K562 (cell line): ENCODE measurements at regions not wholly inside any gene's neighbourhood (a gene's known extent, or its start where the extent isn't known, plus 50 kb on each side); places are given as distances from the start of the nearest gene placed in this dataset.

Experiments used
- CCAR2 ChIP-seq: fragments of 200-400 bp; formaldehyde crosslinking; IDR thresholded peaks from 2 replicates; pipeline ENCODE4 v1.6.1; 2017; ENCODE audit warnings: mild to moderate bottlenecking, low read depth, low read length
- HDAC2 ChIP-seq: fragments of 450-650 bp; IDR thresholded peaks from 2 replicates; pipeline ENCODE4 v1.6.1; 2016; ENCODE audit warnings: mild to moderate bottlenecking
- KDM1A ChIP-seq, 2 experiments: fragments of 450-650 bp; IDR thresholded peaks; 2 replicates each; pipeline ENCODE4 v1.6.1; 2016; ENCODE audit warnings: mild to moderate bottlenecking in 2 of 2
- NFRKB ChIP-seq: fragments of 450-650 bp; IDR thresholded peaks from 2 replicates; pipeline ENCODE4 v1.6.1; 2016; ENCODE audit warnings: low read depth
- NKRF ChIP-seq: fragments of 450-650 bp; IDR thresholded peaks from 2 replicates; pipeline ENCODE4 v1.6.1; 2016; ENCODE audit warnings: borderline replicate concordance
- NUFIP1 ChIP-seq: fragments of 450-650 bp; IDR thresholded peaks from 2 replicates; pipeline ENCODE4 v1.6.1; 2018; ENCODE audit not compliant: partially characterized antibody
- PCBP1 ChIP-seq: fragments of 200-400 bp; formaldehyde crosslinking; IDR thresholded peaks from 2 replicates; pipeline ENCODE4 v1.6.1; 2018; ENCODE audit warnings: mild to moderate bottlenecking, low read depth, low read length; ENCODE audit not compliant: poor library complexity, severe bottlenecking
- POLR2A ChIP-seq: fragments of 450-650 bp; conservative IDR thresholded peaks from 2 replicates; pipeline ENCODE4 v1.6.1; 2016
- TGIF2 ChIP-seq: sonication (generic); formaldehyde crosslinking; IDR thresholded peaks from 2 replicates; pipeline ENCODE4 v1.8.1; 2022; ENCODE audit warnings: mild to moderate bottlenecking, missing genetic modification reagents, moderate library complexity
- ZC3H11A ChIP-seq: IDR thresholded peaks from 2 replicates; pipeline ENCODE4 v1.6.1; 2012; ENCODE audit warnings: low read depth, low read length, improper control_type of control experiment
- TF ChIP-seq, protein P1 (sequence below): IDR thresholded peaks from 2 replicates; pipeline ENCODE4 v1.6.1; 2012; ENCODE audit warnings: low read depth, low read length, improper control_type of control experiment, borderline replicate concordance
- TF ChIP-seq, protein P2 (sequence below), 2 experiments: fragments of 450-650 bp in 1 of 2; sonication (generic) in 1 of 2; formaldehyde crosslinking in 1 of 2; IDR thresholded peaks; 2 replicates each; pipeline versions ENCODE4 v1.7.1 to v1.9.0; 2016 to 2022; ENCODE audit warnings: inconsistent platforms in 1 of 2, mild to moderate bottlenecking in 1 of 2, missing genetic modification reagents in 1 of 2

- no peak for TF ChIP-seq CCAR2
- no peak for TF ChIP-seq NKRF
- TF ChIP-seq HDAC2, result no peak
- no peak for TF ChIP-seq TGIF2 (CRISPR knock-in tag)
- TF ChIP-seq, protein P1, sequence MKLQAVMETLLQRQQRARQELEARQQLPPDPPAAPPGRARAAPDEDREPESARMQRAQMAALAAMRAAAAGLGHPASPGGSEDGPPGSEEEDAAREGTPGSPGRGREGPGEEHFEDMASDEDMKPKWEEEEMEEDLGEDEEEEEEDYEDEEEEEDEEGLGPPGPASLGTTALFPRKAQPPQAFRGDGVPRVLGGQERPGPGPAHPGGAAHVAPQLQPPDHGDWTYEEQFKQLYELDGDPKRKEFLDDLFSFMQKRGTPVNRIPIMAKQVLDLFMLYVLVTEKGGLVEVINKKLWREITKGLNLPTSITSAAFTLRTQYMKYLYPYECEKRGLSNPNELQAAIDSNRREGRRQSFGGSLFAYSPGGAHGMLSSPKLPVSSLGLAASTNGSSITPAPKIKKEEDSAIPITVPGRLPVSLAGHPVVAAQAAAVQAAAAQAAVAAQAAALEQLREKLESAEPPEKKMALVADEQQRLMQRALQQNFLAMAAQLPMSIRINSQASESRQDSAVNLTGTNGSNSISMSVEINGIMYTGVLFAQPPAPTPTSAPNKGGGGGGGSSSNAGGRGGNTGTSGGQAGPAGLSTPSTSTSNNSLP, result no peak
- no peak for TF ChIP-seq NUFIP1
- no peak for TF ChIP-seq POLR2A
- no peak for TF ChIP-seq KDM1A (IDR thresholded peaks at IDR 0.05)
- TF ChIP-seq, protein P2, sequence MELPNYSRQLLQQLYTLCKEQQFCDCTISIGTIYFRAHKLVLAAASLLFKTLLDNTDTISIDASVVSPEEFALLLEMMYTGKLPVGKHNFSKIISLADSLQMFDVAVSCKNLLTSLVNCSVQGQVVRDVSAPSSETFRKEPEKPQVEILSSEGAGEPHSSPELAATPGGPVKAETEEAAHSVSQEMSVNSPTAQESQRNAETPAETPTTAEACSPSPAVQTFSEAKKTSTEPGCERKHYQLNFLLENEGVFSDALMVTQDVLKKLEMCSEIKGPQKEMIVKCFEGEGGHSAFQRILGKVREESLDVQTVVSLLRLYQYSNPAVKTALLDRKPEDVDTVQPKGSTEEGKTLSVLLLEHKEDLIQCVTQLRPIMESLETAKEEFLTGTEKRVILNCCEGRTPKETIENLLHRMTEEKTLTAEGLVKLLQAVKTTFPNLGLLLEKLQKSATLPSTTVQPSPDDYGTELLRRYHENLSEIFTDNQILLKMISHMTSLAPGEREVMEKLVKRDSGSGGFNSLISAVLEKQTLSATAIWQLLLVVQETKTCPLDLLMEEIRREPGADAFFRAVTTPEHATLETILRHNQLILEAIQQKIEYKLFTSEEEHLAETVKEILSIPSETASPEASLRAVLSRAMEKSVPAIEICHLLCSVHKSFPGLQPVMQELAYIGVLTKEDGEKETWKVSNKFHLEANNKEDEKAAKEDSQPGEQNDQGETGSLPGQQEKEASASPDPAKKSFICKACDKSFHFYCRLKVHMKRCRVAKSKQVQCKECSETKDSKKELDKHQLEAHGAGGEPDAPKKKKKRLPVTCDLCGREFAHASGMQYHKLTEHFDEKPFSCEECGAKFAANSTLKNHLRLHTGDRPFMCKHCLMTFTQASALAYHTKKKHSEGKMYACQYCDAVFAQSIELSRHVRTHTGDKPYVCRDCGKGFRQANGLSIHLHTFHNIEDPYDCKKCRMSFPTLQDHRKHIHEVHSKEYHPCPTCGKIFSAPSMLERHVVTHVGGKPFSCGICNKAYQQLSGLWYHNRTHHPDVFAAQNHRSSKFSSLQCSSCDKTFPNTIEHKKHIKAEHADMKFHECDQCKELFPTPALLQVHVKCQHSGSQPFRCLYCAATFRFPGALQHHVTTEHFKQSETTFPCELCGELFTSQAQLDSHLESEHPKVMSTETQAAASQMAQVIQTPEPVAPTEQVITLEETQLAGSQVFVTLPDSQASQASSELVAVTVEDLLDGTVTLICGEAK (IDR thresholded peaks at IDR 0.05), result no peak
- TF ChIP-seq, protein P2 (CRISPR knock-in tag; IDR thresholded peaks at IDR 0.05), result no peak
- no peak for TF ChIP-seq NFRKB
- no peak for TF ChIP-seq ZC3H11A
- no peak for TF ChIP-seq PCBP1
These were observed 173.1 kb downstream of the LACC1 start for GRCh38 chr13:44052780-44053184.
